HL-60 (cell line): ENCODE measurements at regions not wholly inside any gene's neighbourhood (a gene's known extent, or its start where the extent isn't known, plus 50 kb on each side); places are given as distances from the start of the nearest gene placed in this dataset.

Source experiments
- DNase-seq, 2 experiments: peaks; one replicate each; pipeline ENCODE4 v3.0.0-alpha.2; 2010 to 2020; ENCODE audit warnings: low read depth in 1 of 2, low spot score in 1 of 2
- H3K27ac ChIP-seq: fragments of 250-450 bp; sonication (Bioruptor Pico); replicated peaks from 2 replicates; pipeline ENCODE4 v1.5.1; 2020; ENCODE audit warnings: mild to moderate bottlenecking, moderate library complexity
- H3K27me3 ChIP-seq: fragments of 250-450 bp; sonication (Bioruptor Pico); 2 replicates; pipeline ENCODE4 v1.5.1; 2021; ENCODE audit warnings: mild to moderate bottlenecking, moderate library complexity; ENCODE audit not compliant: insufficient read depth, poor library complexity, severe bottlenecking
- H3K4me3 ChIP-seq: replicated peaks from 2 replicates; pipeline ENCODE4 v1.5.1; 2011; ENCODE audit warnings: mild to moderate bottlenecking, control low read depth, low read length; ENCODE audit not compliant: insufficient read depth
- GABPA ChIP-seq: IDR thresholded peaks from 2 replicates; pipeline ENCODE4 v1.6.1; 2012; ENCODE audit warnings: low read depth
- POLR2AphosphoS5 ChIP-seq: IDR thresholded peaks from 2 replicates; pipeline ENCODE4 v1.6.1; 2012; ENCODE audit warnings: low read depth
- SPI1 ChIP-seq: IDR thresholded peaks from 2 replicates; pipeline ENCODE4 v1.6.1; 2012; ENCODE audit warnings: low read depth, mild to moderate bottlenecking, borderline replicate concordance
- TF ChIP-seq, protein P1 (sequence below): IDR thresholded peaks from 2 replicates; pipeline ENCODE4 v1.6.1; 2012; ENCODE audit warnings: low read depth; ENCODE audit not compliant: insufficient replicate concordance
- TF ChIP-seq, protein P2 (sequence below): IDR thresholded peaks from one replicate; pipeline ENCODE4 v1.5.1; 2011; ENCODE audit warnings: low read length, control low read depth, inconsistent platforms; ENCODE audit not compliant: insufficient read depth

DNA sequence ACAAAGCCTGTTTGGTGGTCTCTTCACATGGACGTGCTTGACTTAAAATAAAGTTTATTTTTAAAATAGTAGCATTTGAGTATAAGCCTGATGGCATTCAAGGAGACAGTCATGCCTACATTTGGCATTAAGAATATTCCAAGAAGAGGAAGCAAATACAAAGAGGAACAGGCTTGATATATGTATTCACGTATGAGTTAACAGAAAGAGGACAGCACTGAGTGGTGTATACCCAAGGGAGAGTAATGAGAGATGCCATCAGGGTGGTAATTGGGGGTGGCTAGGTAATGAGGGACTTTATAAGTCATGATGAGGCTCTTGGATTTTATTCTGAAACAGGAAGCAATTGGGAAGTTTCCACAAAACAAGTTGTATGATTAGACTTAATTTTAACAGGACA, 363.3 kb downstream of the SEMA3D start:
- no peaks in the 10 kb centered on the region for H3K27me3 ChIP-seq
- no peak for TF ChIP-seq POLR2AphosphoS5
- peak; percentile 73 for TF ChIP-seq SPI1
- H3K27ac ChIP-seq, result peak overlapping the region; percentile 51; the same call in 1 of the 2 replicates
- H3K4me3 ChIP-seq, result no peak overlapping the region
- peak in 1 of 2 experiments; percentile 5 for DNase-seq

DNA sequence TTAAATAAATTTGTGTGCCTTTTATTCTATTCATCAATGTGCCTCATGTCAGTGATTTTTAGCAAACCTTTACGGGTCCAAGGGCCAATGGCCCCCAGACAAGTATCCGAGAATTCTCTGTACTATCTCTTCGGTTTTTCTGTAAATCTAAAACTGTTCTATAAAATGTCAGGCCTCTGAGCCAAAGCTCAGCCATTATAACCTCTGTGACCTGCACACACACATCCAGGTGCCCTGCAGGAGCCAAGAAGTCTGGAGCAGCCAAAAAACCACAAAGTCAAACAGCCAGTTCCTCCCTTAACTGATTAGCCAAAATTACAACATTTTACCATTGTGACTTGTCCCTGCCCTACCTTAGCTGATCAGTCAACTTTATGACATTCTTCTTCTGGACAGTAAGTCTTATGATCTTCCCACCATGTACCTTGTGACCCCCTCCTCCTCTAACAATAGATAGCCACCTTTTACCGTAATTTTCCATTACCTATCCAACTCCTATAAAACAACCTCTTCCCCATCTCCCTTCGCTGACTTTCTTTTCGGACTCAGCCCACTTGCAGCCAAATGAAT, 363.8 kb downstream of the SEMA3D start:
- H3K27ac ChIP-seq, result peak overlapping the region; percentile 51
- TF ChIP-seq GABPA (no peak), POLR2AphosphoS5 (peak; percentile 41; the same call in 1 of the 2 replicates), SPI1 (peak; percentile 56; the same call in 1 of the 2 replicates)
- TF ChIP-seq, protein P1, sequence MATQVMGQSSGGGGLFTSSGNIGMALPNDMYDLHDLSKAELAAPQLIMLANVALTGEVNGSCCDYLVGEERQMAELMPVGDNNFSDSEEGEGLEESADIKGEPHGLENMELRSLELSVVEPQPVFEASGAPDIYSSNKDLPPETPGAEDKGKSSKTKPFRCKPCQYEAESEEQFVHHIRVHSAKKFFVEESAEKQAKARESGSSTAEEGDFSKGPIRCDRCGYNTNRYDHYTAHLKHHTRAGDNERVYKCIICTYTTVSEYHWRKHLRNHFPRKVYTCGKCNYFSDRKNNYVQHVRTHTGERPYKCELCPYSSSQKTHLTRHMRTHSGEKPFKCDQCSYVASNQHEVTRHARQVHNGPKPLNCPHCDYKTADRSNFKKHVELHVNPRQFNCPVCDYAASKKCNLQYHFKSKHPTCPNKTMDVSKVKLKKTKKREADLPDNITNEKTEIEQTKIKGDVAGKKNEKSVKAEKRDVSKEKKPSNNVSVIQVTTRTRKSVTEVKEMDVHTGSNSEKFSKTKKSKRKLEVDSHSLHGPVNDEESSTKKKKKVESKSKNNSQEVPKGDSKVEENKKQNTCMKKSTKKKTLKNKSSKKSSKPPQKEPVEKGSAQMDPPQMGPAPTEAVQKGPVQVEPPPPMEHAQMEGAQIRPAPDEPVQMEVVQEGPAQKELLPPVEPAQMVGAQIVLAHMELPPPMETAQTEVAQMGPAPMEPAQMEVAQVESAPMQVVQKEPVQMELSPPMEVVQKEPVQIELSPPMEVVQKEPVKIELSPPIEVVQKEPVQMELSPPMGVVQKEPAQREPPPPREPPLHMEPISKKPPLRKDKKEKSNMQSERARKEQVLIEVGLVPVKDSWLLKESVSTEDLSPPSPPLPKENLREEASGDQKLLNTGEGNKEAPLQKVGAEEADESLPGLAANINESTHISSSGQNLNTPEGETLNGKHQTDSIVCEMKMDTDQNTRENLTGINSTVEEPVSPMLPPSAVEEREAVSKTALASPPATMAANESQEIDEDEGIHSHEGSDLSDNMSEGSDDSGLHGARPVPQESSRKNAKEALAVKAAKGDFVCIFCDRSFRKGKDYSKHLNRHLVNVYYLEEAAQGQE, result no peak
- TF ChIP-seq, protein P2, sequence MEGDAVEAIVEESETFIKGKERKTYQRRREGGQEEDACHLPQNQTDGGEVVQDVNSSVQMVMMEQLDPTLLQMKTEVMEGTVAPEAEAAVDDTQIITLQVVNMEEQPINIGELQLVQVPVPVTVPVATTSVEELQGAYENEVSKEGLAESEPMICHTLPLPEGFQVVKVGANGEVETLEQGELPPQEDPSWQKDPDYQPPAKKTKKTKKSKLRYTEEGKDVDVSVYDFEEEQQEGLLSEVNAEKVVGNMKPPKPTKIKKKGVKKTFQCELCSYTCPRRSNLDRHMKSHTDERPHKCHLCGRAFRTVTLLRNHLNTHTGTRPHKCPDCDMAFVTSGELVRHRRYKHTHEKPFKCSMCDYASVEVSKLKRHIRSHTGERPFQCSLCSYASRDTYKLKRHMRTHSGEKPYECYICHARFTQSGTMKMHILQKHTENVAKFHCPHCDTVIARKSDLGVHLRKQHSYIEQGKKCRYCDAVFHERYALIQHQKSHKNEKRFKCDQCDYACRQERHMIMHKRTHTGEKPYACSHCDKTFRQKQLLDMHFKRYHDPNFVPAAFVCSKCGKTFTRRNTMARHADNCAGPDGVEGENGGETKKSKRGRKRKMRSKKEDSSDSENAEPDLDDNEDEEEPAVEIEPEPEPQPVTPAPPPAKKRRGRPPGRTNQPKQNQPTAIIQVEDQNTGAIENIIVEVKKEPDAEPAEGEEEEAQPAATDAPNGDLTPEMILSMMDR, result no peak
- H3K4me3 ChIP-seq, result no peak overlapping the region
- peak in 1 of 2 experiments; percentile 42 for DNase-seq
- H3K27me3 ChIP-seq, result no peaks in the 10 kb centered on the region

DNA sequence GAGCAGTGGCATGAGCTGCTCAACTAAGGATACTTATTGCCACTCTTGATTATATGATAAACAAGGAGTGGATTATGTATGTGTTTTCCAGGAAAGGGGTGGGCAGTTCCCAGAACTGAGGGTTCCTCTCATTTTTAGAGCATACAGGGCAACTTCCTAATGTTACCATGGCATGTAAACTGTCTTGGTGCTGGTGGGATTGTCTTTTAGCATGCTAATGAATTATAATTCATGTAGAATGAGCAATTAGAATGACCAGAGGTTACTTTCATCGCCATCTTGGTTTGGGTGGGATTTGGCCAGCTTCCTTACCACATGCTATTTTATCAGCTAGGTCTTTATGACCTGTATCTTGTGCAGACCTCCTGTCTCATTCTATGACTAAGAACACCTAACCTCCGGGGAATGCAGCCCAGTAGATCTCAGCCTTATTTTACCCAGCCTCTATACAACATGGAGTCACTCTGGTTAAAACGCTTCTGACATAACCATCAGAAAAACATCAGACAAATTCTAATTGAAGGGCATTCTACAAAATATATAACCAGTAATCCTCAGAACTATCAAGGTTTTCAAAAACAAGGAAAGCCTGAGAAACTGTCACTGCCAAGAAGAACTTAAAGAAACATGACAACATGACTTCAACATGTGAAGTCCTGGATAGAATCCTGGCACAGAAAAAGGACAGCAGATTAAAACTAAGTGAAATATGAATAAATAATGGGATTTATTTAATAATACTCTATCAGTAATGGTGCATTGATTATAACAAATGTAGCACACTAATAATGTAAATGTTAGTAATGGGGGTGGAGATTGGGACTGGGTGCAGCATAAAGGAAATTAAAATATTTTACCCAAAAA, 365.0 kb downstream of the SEMA3D start:
- DNase-seq, result no peak
- Histone ChIP-seq H3K27me3 (no peaks in the 10 kb centered on the region), H3K4me3 (no peak overlapping the region), H3K27ac (no peak overlapping the region; the same call in 1 of the 2 replicates)
- no peak for TF ChIP-seq POLR2AphosphoS5

DNA sequence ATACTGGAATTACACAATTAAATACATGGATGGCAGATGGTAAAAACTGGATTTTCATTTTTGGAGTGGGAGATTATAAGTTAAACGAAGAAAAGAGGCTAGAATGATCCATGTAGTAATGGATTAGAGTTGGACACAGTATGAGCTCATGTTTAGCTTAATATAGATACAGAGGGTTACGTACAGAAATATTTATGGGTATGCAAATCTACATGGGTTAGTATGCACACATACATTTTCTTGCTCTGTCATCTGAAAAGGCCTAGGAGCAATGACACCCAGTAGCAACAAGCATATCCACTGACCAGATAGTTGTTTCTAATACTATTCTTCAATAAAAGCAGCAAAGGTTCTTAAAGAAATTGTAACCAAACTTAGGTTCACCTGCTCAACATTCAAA, 366.4 kb downstream of the SEMA3D start:
- Histone ChIP-seq H3K4me3 (no peak overlapping the region), H3K27me3 (no peaks in the 10 kb centered on the region), H3K27ac (no peak overlapping the region)
- no peak for DNase-seq
- TF ChIP-seq POLR2AphosphoS5, result no peak
- TF ChIP-seq, protein P1, result no peak
- no peak for TF ChIP-seq SPI1
- TF ChIP-seq, protein P2, result no peak
- TF ChIP-seq GABPA, result no peak
